DMS153 (cell line): ENCODE measurements at regions not wholly inside any gene's neighbourhood (a gene's known extent, or its start where the extent isn't known, plus 50 kb on each side); places are given as distances from the start of the nearest gene placed in this dataset.

ENCODE experiments used
- DNase-seq: peaks from one replicate; lab custom pipeline; 2025; lab: John Stamatoyannopoulos, UW

DNA sequence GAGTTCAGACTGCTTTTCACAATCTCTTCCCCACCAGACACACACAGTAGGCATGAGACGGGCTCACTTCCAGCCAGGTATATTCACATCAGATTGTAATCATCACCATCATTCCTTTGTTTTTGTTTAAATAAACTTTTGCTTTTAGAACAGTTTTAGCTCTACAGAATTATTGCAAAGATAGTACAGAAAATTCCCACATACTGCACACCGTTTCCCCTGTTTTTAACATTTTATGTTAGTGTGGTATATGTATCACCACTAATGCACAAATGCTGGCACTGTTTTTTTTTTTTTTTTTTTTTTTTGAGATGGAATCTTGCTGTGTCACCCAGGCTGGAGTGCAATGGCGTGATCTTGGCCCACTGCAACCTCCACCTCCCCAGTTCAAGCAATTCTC, 83.3 kb upstream of the ANO1 start:
- no peak for DNase-seq

DNA sequence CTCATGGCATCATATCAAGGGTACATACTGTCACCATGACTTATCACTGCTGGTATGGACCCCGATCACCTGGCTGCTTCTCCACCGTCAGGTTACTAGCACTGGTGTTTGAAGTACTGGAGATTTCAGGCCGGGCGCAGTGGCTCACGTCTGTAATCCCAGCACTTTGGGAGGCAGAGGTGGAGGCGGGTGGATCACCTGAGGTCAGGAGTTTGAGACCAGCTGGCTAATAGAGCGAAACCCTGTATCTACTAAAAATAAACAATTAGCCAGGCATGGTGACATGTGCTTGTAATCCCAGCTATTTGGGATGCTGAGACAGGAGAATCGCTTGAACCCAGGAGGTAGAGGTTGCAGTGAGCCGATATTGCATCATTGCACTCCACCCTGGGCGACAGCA, 82.4 kb upstream of the ANO1 start:
- no peak for DNase-seq

DNA sequence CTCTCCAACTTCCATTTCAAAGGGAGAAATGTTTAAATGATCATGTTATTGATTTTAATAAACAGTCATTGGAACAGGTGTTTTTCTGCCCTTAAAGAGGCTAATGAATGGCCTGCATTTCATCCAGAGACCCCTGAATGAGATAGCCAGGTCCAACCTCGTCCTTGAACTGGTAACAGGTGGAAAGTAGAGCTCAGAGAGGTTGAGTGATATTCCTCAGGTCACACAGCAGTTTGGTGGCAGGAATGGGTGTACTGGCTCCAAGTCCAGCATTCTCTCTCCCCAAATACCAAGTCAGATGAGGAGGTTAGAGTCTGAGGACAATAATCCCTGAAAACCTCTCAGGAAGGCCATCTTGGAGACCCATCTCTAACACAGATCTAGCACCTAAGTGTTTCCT, 81.7 kb upstream of the ANO1 start:
- no peak for DNase-seq

DNA sequence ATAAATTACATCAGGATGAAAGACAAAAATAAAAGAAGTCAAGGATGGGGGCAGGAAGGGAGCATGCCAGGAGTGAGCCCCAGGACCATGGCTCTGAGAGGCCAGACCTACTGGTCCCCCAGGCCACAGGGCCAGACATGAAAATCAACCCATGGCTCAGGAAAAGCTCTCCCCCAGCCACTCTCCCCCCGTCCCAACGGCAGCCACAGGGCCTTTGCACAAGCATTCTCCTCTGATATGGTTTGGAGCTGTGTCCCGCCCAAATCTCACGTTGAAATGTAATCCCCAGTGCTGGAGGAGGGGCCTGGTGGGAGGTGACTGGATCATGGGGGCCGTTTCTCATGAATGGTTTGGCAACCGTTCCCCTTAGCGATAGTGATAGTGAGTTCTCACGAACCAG, 80.8 kb upstream of the ANO1 start:
- DNase-seq = no peak

DNA sequence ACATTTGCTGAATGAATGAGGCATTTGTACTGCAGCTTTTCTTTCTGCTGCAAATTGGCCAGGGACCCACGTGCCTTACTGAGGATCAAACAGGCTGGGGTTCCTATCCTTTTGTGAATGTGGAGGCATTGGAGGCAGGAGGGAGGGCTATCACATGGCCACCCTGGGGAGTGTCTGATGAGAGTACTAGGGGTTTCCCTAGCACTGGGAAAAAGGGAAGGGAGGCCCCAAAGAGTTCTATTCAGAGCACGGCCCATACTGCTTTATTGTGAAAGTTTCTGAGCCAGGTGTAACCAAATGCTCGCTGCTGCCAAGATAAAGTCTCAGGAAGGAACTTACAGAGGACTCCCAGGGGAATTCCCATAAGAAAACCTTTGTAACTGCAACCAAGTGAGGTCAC, 78.4 kb upstream of the ANO1 start:
- no peak for DNase-seq

DNA sequence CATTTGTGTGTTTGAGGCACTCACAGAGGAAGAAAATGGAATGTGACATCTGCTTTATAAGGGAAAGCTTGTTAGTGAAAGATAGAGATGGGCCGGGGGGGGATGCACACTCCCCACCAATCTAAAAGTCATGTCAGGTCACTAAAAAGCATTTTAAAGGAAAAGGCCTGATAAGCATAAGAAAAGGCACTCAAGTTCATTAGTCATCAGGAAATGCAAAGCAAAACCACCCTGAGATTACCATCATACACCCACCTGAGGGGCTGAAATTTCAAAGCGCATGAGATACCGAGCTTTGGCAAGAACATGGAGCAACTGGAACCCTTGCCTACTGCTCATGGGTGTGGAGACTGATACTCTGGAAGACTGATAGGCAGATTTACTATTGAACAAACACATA, 77.9 kb upstream of the ANO1 start:
- DNase-seq = no peak

DNA sequence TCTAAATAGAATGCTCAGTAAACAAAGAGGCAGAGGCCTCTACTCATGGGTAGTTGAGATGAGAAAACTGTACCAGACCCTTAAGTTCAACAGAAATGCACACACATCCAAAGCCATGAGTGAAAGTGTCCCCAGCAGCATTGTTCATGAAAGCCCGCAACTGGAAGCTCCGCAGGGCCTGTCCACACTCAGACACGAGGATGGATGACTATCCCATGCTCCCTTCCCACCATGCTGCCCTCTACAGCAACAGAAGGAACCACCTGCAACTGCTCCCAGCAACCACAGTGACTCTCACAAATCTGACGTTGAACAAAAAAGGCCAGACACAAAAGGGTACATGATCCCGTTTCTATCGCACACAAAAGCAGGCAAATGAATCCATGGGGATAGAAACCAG, 76.9 kb upstream of the ANO1 start:
- DNase-seq = no peak

DNA sequence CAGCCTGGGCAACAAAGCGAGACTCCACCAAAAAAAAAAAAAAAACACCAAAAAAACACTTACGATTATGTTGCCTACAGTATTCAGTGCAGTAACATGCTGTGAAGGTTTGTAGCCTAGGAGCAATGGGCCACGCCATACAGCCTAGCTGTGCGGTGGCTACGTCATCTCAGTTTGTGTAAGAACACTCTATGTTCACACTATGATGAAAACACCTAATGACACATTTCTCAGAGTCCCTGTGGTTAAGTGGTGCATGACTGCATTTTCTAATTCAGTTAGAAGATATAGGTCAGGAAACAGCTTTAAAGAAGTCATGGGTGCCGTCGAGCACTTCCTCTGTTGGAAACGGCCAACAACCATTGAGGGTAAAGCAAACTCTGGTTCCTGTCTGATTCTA, 75.7 kb upstream of the ANO1 start:
- DNase-seq = no peak

DNA sequence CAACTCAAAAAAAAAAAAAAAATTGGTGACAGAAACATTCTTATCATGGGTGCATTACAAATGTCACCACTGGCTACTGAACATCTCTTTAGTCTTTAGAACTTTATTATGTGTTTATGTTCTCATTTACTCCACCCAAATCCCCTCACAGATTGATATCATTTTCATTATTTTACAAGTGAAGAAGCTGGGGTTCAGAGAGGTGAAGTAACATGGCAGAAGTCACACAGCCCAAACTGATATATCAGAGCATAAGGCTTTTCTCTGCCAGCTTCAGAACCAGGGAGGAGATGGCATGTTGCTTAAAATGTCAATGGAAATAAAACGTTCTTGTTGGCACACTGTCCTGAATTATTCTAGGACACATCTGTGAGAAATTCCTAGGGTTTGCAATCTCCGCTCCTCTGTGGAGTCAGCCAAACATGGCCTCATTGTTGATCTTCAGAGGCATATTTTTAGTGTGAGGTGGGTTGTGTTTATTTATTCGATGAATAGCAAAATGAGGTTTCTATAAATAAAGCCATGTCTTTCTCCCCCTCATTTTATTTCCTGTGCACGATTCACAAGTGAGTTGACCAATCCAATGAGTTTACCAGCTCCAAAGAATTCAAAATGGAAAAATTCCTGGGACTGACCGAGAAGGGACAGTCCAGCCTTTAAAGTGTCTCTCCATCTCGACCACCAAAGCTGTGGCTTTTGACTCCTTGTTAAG, 72.9 kb upstream of the ANO1 start:
- DNase-seq = no peak

DNA sequence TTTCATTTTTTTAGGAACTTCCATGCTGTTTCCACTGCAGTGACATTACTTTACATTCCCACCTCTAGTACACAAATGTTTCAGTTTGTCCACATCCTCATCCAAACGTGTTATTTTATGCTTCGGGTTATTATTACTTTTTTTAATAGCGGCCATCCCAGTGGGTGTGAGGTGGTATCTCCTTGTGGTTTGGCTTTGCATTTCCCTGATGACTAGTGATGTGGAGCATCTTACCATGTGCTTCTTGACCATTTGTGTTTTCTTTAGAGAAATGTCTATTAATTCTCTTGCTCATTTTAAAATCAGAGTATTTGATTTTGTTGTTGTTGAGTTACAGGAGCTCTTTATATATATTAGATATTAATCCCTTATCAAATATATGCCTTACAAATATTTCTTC, 70.3 kb upstream of the ANO1 start:
- no peak for DNase-seq

DNA sequence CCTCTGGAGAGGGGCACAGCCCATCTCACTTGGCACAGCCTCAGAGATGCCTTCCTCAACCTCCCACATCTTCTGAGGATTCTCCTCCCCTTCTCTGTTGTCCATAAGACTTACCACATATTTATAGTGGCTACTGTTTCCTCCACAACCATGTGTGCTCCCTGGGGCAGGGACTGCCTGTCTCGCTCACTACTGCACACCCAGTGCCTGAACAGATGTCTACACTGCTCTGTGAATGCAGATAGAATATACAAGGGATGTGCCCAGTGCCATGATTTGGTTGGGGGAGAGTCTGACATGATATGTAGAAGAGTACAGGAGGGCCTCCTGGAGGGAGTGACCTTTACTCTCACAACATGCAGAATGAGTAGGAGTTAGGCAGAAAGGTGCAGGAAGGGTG, 67.3 kb upstream of the ANO1 start:
- no peak for DNase-seq

DNA sequence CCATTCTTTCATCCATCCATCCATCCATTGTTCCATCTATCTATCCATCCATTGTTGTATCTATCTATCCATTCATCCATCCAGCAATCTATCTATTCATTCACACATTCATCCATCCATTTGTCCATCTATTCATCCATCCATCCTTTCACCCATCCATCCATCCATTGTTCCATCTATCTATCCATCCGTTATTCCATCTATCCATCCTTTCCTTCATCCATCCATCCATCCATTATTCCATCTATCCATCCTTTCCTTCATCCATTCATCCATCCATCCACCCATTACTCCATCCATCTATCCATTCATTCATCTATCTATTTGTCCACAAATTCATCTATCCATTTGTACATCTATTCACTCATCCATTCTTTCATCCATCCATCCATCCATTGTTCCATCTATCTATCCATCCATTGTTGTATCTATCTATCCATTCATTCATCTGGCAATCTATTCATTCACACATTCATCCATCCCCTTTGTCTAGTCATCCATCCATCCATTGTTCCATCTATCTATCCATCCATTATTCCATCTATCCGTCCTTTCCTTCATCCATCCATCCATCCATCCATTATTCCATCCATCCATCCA, 65.9 kb upstream of the ANO1 start:
- DNase-seq = no peak

DNA sequence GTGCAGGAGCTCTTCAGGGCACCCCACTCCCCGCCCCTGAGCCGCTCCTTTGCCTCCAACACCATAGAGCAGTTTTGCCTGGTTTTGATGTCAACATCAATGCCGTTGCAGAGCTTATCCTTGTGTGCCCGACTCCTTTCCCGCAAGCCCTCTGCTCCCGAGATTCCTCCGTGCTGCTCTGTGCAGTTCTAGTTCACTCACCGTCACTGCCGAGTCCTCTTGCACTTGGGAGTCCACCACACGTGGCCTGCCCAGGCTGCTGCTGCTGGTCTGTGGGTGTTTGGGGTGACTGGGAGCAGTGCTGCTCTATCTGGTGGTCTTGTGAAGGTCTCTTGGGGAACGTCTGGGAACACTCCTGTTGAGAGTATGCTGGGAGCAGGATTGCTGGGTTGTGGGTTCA, 63.8 kb upstream of the ANO1 start:
- no peak for DNase-seq

DNA sequence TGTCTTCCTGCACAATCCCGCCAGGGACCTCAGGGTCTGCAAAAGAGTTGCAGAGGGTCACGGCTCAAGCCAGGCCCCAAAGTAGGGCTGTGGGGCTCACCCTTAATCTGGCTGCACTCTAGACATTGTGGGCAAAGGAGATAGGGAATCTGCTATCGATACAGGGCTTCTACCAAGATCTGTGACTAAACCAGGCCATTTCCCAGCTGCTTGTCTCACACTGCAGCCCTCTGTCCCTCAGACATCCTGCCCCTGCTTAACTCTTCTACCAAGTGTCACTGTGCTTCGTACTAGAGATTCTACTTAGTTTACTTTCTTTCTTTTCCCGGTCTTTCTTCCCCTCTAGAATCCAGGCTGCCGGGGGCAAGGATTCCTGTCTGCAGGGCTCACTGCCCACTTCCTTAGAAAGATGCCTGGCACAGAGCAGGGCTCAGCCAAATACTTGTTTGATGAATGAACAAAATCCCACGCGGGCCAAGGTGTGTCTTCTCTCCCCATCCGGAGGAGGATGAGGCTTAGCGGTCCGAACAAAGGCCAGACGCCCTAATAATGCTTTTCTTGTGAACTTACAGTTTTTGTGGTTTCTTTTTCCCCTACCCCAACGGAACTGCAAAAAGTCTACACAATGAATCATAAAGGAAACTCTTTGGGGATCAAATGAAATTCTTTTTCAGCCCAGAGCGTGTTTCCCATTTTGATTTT, 61.3 kb upstream of the ANO1 start:
- no peak for DNase-seq

DNA sequence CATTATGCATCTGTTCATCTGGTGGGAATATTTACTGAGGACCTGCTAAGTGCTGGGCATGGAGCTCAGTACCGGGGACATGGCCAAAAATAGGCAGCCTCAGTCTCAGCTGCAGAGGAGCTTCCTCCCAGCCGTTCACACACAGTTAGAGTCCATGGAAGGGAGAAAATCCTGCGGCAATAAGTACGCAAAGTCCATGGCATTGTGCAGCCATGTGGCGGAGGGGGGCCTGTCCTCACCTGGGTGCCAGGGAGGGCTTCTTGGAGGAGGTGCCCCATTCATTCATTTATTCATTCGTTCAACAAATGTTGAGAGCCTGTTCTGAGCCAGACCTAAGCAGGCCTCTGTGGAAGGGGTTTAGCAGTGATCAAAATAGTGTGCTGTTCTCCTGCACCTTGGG, 59.3 kb upstream of the ANO1 start:
- no peak for DNase-seq

DNA sequence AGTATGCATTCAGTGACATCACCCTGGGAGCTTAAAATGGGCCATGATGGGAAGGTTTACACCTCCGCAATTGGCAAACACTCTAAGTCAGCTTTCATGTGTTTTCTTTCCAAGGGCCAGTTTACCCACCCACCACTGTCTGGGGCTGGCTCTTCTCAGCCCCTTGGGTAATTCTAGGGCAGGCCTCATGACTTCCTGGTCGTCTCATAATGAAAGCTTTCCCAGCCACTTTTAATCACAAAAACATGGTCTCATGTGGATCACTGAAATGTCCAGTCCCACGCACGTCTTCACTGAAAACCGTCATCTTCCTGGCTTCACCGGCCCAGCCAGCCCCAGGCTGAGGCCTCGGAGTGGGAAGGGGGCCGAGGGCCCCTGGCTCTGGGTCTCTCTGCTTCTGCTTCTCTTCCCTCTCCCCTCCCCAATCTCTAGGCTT, 58.5 kb upstream of the ANO1 start:
- DNase-seq = no peak

DNA sequence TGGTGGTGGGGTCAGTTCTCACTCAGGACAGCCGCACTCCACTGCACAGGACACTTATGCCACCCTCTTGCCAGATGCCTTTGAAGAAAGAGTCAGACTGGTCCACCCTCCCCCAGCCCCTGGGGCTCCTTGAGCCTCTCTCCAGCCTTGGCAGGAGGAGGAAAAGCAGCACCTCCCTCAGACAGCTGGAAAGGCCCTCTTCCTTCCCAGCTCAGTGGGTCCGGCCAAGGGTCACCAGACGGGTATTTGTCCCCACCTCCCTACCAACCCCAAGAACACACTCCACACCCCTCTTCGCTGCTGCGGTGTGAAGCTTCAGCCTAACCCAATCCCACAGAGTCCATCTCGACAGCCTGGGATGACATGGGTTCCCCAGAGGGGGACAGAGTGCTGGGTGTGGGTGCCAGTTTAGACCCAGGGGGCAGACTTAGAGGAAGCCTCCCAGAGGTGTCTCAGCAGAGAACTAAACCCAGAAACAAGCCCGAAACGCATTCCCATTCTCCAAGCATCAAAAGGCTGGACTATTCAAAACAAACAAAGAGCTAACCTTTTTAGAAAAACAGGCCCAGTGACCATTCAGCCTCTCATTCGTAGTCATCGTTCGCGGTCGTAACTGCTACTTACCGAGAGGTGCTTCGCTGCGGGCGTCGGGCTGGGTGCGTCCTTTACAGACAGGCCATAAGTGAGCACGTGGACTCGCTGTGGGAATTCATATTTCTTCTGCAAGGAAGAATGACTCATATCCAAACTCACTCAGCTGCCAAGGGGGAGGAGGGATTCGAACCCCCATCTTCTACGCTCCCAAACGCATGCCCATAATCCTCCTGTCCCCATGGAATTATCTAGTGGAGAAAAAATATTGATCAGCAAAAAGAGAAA, 57.5 kb upstream of the ANO1 start:
- no peak for DNase-seq

DNA sequence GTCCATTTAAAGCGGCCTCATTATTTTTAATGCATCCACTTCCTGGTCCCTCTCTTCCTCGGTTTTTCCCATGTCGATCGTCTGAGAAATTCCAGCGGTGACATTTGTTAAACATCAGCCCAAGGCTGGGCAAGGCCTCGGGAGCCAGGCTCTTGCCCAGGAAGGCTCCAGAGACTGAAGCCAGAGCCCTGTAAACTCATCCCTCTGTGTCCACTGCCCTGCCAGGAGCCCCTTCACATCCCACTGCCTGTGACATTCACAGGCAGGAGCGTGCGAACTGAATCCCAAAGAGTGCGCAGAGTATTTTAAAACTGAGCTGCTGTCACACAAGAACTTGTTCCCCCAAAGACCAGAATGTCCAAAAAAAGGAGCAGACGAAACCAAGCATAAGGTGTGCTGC, 56.5 kb upstream of the ANO1 start:
- DNase-seq = no peak

DNA sequence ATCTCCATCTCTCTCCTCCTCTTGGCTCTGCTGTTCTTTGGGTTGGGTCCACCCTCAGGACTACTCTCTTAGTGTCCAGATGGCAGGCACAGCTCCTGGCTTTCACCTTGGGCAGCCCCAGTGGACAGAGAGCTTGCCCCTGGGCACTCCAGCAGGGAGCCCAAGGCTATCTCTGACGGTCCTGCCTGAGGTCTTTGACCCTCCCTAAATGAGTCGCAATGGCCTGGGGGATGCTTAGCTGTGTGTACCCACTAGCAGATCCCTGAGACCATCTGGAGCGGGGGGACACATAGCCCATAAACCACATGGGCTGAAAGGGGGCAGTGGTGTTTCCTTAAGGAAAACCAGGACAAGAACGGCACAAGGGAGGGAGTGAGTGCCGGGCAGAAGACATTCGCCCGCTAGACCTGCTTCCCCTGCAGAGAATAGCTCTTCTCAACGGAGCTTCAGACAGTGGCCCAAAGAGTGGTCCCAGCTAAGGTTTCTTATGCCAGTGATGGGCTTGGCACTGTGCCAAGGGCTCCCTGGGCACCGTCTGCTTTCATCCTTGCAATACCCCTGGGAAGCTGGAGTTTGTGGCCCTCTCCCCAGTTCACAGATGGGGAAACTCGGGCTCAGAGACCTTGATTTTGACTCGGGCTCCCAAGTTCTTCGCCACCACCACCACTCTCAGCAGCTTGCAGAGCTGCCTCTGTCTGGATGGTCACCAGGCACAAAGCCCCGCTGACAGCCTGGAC, 53.9 kb upstream of the ANO1 start:
- no peak for DNase-seq

DNA sequence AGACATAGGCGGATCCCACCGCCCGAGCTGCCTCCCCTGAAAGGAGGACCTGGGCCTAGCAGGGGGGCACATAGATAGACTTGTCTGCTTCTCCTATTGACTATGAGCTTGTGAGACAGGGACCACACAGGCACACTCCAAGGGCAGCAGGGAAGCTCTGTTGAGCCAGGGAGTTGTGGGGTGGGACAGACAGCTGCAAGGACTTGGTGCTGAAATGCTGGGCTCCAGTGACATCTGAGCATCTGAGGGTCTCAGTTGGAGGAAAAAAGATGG, 53.4 kb upstream of the ANO1 start:
- no peak for DNase-seq

DNA sequence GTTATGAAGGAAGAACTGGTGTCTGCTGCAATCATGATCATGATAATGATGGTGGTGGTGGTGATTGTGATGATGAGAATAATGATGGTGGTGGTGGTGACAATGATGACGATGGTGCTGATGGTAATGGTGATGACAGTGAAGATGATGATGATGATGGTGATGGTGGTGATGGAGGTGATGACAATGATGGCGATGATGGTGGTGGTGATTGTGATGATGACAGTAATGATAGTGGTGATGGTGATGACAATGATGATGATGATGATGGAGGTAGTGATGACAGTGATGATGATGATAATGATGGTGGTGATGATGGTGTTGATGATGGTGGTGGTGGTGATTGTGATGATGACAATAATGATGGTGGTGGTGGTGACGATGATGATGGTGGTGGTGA, 52.8 kb upstream of the ANO1 start:
- no peak for DNase-seq

DNA sequence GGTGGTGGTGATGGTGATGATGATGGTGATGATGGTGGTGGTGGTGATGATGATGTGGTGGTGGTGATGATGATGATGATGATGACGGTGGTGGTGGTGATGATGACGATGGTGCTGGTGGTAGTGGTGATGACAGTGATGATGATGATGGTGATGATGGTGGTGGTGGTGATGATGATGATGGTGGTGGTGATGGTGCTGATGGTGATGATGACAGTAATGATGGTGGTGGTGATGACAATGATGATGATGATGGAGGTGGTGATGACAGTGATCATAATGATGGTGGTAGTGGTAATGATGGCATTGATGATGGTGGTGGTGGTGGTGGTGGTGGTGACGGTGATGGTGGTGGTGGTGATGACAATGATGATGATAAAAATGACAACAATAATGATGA, 52.1 kb upstream of the ANO1 start:
- no peak for DNase-seq
